ENCODE measurements at regions not wholly inside any gene's neighbourhood (a gene's known extent, or its start where the extent isn't known, plus 50 kb on each side); places are given as distances from the start of the nearest gene placed in this dataset.

DNA sequence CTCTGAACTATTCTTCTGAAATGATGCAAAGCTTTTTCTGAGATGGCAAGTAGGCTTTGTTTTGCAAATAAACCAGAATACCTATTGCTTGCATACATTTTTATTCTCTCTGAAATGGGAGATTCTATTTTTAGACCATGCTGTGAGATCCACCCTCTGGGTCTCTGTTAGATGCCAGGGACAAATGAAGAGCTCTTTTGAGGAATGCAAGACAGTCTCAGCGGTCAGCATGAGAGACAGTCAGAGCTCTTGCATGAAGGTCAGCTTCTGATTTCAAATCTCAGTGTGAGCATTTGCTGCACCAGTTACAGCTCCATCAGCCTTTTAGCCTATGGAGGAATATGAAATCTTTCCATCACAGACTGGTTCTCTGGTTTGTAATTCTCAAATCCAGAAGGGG, 429.9 kb upstream of the KLF6 start:
- no peak for TF ChIP-seq POLR2A (IDR thresholded peaks at IDR 0.05; ENCODE audit: extremely low read depth, insufficient read length)
- TF ChIP-seq, protein P1, sequence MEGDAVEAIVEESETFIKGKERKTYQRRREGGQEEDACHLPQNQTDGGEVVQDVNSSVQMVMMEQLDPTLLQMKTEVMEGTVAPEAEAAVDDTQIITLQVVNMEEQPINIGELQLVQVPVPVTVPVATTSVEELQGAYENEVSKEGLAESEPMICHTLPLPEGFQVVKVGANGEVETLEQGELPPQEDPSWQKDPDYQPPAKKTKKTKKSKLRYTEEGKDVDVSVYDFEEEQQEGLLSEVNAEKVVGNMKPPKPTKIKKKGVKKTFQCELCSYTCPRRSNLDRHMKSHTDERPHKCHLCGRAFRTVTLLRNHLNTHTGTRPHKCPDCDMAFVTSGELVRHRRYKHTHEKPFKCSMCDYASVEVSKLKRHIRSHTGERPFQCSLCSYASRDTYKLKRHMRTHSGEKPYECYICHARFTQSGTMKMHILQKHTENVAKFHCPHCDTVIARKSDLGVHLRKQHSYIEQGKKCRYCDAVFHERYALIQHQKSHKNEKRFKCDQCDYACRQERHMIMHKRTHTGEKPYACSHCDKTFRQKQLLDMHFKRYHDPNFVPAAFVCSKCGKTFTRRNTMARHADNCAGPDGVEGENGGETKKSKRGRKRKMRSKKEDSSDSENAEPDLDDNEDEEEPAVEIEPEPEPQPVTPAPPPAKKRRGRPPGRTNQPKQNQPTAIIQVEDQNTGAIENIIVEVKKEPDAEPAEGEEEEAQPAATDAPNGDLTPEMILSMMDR (IDR thresholded peaks at IDR 0.05; ENCODE audit: low read depth, low read length) = no peak
- TF ChIP-seq, protein P2, sequence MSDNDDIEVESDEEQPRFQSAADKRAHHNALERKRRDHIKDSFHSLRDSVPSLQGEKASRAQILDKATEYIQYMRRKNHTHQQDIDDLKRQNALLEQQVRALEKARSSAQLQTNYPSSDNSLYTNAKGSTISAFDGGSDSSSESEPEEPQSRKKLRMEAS (IDR thresholded peaks at IDR 0.05; ENCODE audit: low read depth, low read length) = no peak
- TF ChIP-seq MYC (IDR thresholded peaks at IDR 0.05; ENCODE audit: low read depth, low read length) = no peak
- no peak overlapping the region for H3K4me3 ChIP-seq (ENCODE audit: low read depth, low read length)
- no peak for DNase-seq (ENCODE audit: low read depth)

DNA sequence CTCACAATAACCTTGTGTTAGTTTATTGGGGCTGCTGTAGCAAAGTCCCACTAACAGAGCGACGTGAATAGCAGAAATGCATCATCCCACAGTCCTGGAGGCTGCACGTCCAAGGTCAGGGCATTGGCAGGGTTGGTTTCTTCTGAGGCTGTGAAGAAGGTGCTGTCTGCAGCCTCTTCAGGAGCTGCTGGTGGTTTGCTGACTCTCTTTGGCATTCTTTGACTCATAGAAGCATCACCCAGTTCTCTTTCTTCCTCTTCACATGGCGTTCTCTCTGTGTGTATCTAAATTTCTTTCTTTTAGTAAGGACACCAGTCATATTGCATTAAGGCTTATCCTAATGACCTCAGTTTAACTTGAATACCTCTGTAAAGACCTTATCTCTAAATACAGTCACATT, 428.4 kb upstream of the KLF6 start:
- no peak for DNase-seq (ENCODE audit: low read depth)
- TF ChIP-seq POLR2A (IDR thresholded peaks at IDR 0.05; ENCODE audit: extremely low read depth, insufficient read length) (no peak), MYC (IDR thresholded peaks at IDR 0.05; ENCODE audit: low read depth, low read length) (no peak)
- TF ChIP-seq, protein P1 (IDR thresholded peaks at IDR 0.05; ENCODE audit: low read depth, low read length) = no peak
- TF ChIP-seq, protein P2 (IDR thresholded peaks at IDR 0.05; ENCODE audit: low read depth, low read length) = no peak
- no peak overlapping the region for H3K4me3 ChIP-seq (ENCODE audit: low read depth, low read length)

DNA sequence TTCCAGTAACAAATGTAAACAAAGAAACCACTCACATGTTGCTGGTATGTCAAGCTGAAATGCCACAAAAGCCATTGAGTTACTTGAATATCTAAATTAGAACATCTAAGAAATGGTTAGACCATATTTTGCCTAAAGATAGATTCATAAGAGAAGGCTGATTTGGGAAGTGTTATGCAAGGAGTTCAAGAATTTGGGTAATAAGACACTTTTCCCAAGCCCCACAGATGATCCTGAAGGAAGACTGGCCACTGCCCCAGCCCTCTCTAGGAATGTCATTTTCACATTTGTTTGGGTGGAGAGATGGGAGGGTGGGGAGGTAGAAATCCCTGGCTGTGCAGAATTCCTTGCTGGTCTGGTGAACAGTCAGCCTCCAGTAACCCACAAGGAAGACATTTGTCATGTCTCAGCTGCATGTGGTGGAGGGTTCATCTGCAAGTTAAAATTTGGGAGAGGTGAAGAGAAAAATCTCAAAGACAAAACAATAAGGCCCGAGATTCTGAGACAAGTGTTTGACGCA, 427.2 kb upstream of the KLF6 start:
- no peak for DNase-seq (ENCODE audit: low read depth)
- TF ChIP-seq, protein P2 (IDR thresholded peaks at IDR 0.05; ENCODE audit: low read depth, low read length) = no peak
- TF ChIP-seq MYC (IDR thresholded peaks at IDR 0.05; ENCODE audit: low read depth, low read length) (no peak), POLR2A (IDR thresholded peaks at IDR 0.05; ENCODE audit: extremely low read depth, insufficient read length) (no peak)
- TF ChIP-seq, protein P1 (IDR thresholded peaks at IDR 0.05; ENCODE audit: low read depth, low read length) = no peak
- no peak overlapping the region for H3K4me3 ChIP-seq (ENCODE audit: low read depth, low read length)

DNA sequence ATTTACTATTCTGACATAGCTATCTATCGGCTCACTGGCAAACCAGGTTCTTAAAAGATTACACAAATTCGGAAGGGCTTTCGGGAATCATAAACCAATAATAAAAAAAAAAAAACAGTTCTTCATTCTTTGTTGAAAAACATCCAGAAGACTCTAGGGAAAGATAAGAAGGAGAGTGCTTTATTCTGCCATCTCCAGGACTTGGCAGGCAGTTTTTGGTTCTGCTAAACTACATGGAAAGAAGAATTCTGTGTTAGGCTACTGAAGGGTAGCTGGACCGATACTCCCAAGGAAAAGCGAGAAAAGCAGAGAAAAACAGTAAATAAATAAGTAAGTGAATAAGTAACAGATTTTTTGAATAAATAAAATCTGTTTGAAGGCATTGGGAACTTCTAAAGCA, 423.5 kb upstream of the KLF6 start:
- no peak for DNase-seq (ENCODE audit: low read depth)
- no peak overlapping the region for H3K4me3 ChIP-seq (ENCODE audit: low read depth, low read length)
- no peak for TF ChIP-seq POLR2A (IDR thresholded peaks at IDR 0.05; ENCODE audit: extremely low read depth, insufficient read length)
- TF ChIP-seq, protein P1 (IDR thresholded peaks at IDR 0.05; ENCODE audit: low read depth, low read length) = no peak
- TF ChIP-seq MYC (IDR thresholded peaks at IDR 0.05; ENCODE audit: low read depth, low read length) = no peak
- TF ChIP-seq, protein P2 (IDR thresholded peaks at IDR 0.05; ENCODE audit: low read depth, low read length) = no peak

DNA sequence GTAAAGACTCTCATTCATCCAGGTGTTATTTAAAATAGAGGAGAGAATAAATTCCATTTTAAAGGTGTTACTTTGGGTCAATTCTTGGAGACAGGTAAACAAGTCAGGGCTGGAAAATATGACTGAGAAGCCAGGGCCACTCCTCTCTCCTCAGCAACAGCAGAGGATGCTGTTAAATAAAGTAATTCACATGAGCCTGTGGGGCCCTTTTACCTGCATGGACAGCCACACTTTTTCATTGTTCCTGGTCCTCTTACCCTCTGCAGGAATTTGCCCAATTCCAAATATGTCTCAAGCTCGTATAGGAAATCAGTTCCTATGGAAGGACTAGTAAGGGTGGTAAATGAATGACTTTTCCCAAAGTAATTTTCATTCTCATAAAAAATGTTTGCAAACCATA, 420.1 kb upstream of the KLF6 start:
- no peak overlapping the region for H3K4me3 ChIP-seq (ENCODE audit: low read depth, low read length)
- TF ChIP-seq, protein P1 (IDR thresholded peaks at IDR 0.05; ENCODE audit: low read depth, low read length) = no peak
- TF ChIP-seq, protein P2 (IDR thresholded peaks at IDR 0.05; ENCODE audit: low read depth, low read length) = no peak
- TF ChIP-seq POLR2A (IDR thresholded peaks at IDR 0.05; ENCODE audit: extremely low read depth, insufficient read length) (no peak), MYC (IDR thresholded peaks at IDR 0.05; ENCODE audit: low read depth, low read length) (no peak)
- DNase-seq (ENCODE audit: low read depth) = no peak

Data from NB4 (cell line).